GM12878 (cell line): ENCODE measurements at regions not wholly inside any gene's neighbourhood (a gene's known extent, or its start where the extent isn't known, plus 50 kb on each side); places are given as distances from the start of the nearest gene placed in this dataset.

Experiments used
- ATAC-seq: fragments of 200-7000 bp; cut with Tn5 transposase; 3 replicates; pipeline ENCODE4 v1.9.1; 2020; ENCODE audit warnings: mild to moderate bottlenecking, moderate library complexity
- BruUV-seq: library from RNA; stranded (reverse); fragments of 400-500 nt; replicated peaks from 2 replicates; lab custom pipeline; 2021; lab: Mats Ljungman, UMichigan
- CTCF ChIA-PET: fragments of 300-600 bp; sonication (Branson Sonifier 250); formaldehyde crosslinking; extraction: SDS; loops from one replicate; lab custom pipeline; 2021; ENCODE audit warnings: inconsistent platforms; lab: Yijun Ruan, JAX
- POLR2A ChIA-PET: fragments of 350-600 bp; formaldehyde crosslinking; extraction: SDS; loops from one replicate; lab custom pipeline; 2021; ENCODE audit warnings: inconsistent platforms; lab: Charles Lee
- RAD21 ChIA-PET: fragments of 300-600 bp; sonication (Branson Sonifier 250); formaldehyde crosslinking; loops from one replicate; lab custom pipeline; 2023; ENCODE audit warnings: antibody characterized with exemption; ENCODE audit not compliant: unreplicated experiment; lab: Charles Lee
- SMC1A ChIA-PET: fragments of 300-600 bp; sonication (Branson Sonifier 250); formaldehyde crosslinking; loops from one replicate; lab custom pipeline; 2023; ENCODE audit not compliant: unreplicated experiment, uncharacterized antibody; lab: Charles Lee
- DNase-seq: peaks from one replicate; pipeline ENCODE4 v3.0.0-alpha.2; 2011; ENCODE audit warnings: low read depth, low spot score
- FAIRE-seq: peaks from 3 replicates; lab custom pipeline; 2011; peaks lifted over from hg19 to GRCh38; lab: Jason Lieb, UNC
- H2AFZ ChIP-seq: 2 replicates; pipeline ENCODE4 v1.6.0; 2011; ENCODE audit warnings: low read depth, low read length, control low read depth; ENCODE audit not compliant: control insufficient read depth
- H3K27ac ChIP-seq: 2 replicates; pipeline ENCODE4 v1.5.1; 2011; ENCODE audit warnings: control low read depth; ENCODE audit not compliant: control insufficient read depth, insufficient read depth
- H3K27me3 ChIP-seq, 2 experiments: replicated peaks in 1 of 2; 2 replicates each; pipeline versions ENCODE4 v1.6.0 to v1.6.1; 2011; ENCODE audit warnings: low read length in 1 of 2; ENCODE audit not compliant: control insufficient read depth in 2 of 2, insufficient read depth in 2 of 2
- H3K36me3 ChIP-seq, 2 experiments: 2 replicates each; pipeline ENCODE4 v1.5.1; 2011; ENCODE audit warnings: low read length in 1 of 2; ENCODE audit not compliant: control insufficient read depth in 2 of 2, insufficient read depth in 2 of 2
- H3K4me1 ChIP-seq: 2 replicates; pipeline ENCODE4 v1.6.1; 2011; ENCODE audit warnings: mild to moderate bottlenecking, low read length, moderate library complexity, mixed read lengths; ENCODE audit not compliant: control insufficient read depth, insufficient read depth
- H3K4me2 ChIP-seq: 2 replicates; pipeline ENCODE4 v1.6.0; 2011; ENCODE audit warnings: control low read depth; ENCODE audit not compliant: control insufficient read depth, insufficient read depth
- H3K4me3 ChIP-seq: fragments of 200-600 bp; sonication (generic); 2 replicates; pipeline ENCODE4 v1.5.1; 2016
- H3K79me2 ChIP-seq: 2 replicates; pipeline ENCODE4 v1.6.0; 2011; ENCODE audit warnings: low read length; ENCODE audit not compliant: control insufficient read depth, insufficient read depth
- H3K9ac ChIP-seq: 2 replicates; pipeline ENCODE4 v1.8.0; 2011; ENCODE audit warnings: low read length, control low read depth, mixed read lengths; ENCODE audit not compliant: control insufficient read depth, insufficient read depth
- H3K9me3 ChIP-seq: replicated peaks from 3 replicates; pipeline ENCODE4 v1.5.1; 2011; ENCODE audit warnings: mild to moderate bottlenecking, low read length; ENCODE audit not compliant: control insufficient read depth, insufficient read depth
- H4K20me1 ChIP-seq: 2 replicates; pipeline ENCODE4 v1.6.0; 2011; ENCODE audit not compliant: control insufficient read depth, insufficient read depth
- ASH2L ChIP-seq: fragments of 300-600, 200-600 bp; sonication (generic); IDR thresholded peaks from 2 replicates; pipeline ENCODE4 v1.6.1; 2017; ENCODE audit warnings: low read depth, mild to moderate bottlenecking, borderline replicate concordance
- ATF2 ChIP-seq: IDR thresholded peaks from 2 replicates; pipeline ENCODE4 v1.6.1; 2012; ENCODE audit warnings: low read length, inconsistent platforms
- BACH1 ChIP-seq: fragments of 450-650 bp; IDR thresholded peaks from 2 replicates; pipeline ENCODE4 v1.6.1; 2017; ENCODE audit warnings: mild to moderate bottlenecking, borderline replicate concordance
- BRCA1 ChIP-seq: IDR thresholded peaks from 2 replicates; pipeline ENCODE4 v1.6.1; 2011; ENCODE audit warnings: low read depth, low read length, improper control_type of control experiment
- CEBPZ ChIP-seq: fragments of 150-350 bp; IDR thresholded peaks from 2 replicates; pipeline ENCODE4 v1.6.1; 2016; ENCODE audit warnings: low read depth, low read length
- E4F1 ChIP-seq: fragments of 450-650 bp; IDR thresholded peaks from 2 replicates; pipeline ENCODE4 v1.6.1; 2018; ENCODE audit warnings: borderline replicate concordance, mild to moderate bottlenecking; ENCODE audit not compliant: partially characterized antibody
- KLF5 ChIP-seq: fragments of 450-650 bp; IDR thresholded peaks from 2 replicates; pipeline ENCODE4 v1.6.1; 2014; ENCODE audit warnings: mild to moderate bottlenecking; ENCODE audit not compliant: partially characterized antibody
- MLLT1 ChIP-seq: fragments of 450-650 bp; IDR thresholded peaks from 2 replicates; pipeline ENCODE4 v1.6.1; 2016; ENCODE audit warnings: mild to moderate bottlenecking
- PKNOX1 ChIP-seq: fragments of 450-650 bp; IDR thresholded peaks from 2 replicates; pipeline ENCODE4 v1.6.1; 2016; ENCODE audit warnings: mild to moderate bottlenecking
- POU2F2 ChIP-seq: IDR thresholded peaks from 3 replicates; pipeline ENCODE4 v1.6.1; 2011; ENCODE audit warnings: low read depth, mild to moderate bottlenecking, low read length, borderline replicate concordance
- RB1 ChIP-seq: fragments of 450-650 bp; formaldehyde crosslinking; IDR thresholded peaks from 2 replicates; pipeline ENCODE4 v1.6.1; 2017; ENCODE audit warnings: mild to moderate bottlenecking, borderline replicate concordance
- STAT1 ChIP-seq: fragments of 450-650 bp; conservative IDR thresholded peaks from 2 replicates; pipeline ENCODE4 v1.6.1; 2014; ENCODE audit warnings: antibody characterized with exemption, mild to moderate bottlenecking
- STAT3 ChIP-seq: IDR thresholded peaks from 2 replicates; pipeline ENCODE4 v1.6.1; 2011; ENCODE audit warnings: low read depth, low read length, improper control_type of control experiment
- TCF3 ChIP-seq: IDR thresholded peaks from 2 replicates; pipeline ENCODE4 v1.6.1; 2012; ENCODE audit warnings: low read depth, mild to moderate bottlenecking, low read length, borderline replicate concordance; ENCODE audit not compliant: insufficient read depth
- ZNF24 ChIP-seq: fragments of 450-650 bp; IDR thresholded peaks from 2 replicates; pipeline ENCODE4 v1.6.1; 2017; ENCODE audit warnings: antibody characterized with exemption, mild to moderate bottlenecking
- WGBS: methylation state at CpG from one replicate; pipeline ENCODE4 v1.1.6; 2016; ENCODE audit warnings: low lambda C conversion rate; ENCODE audit not compliant: insufficient replicate concordance, insufficient coverage; ENCODE audit errors: missing lambda C conversion rate; 5-methylcytosine and 5-hydroxymethylcytosine counted together
- in situ Hi-C: fragments of 300-500 bp; cut with MboI; formaldehyde crosslinking; loops from 9 replicates; pipeline ENCODE4 v1.14.3; 2018; ENCODE audit warnings: mixed read lengths
- intact Hi-C: fragments of 100-400 bp; cut with micrococcal nuclease; formaldehyde crosslinking; loops from one replicate; pipeline ENCODE4 v1.14.2; 2022; ENCODE audit not compliant: unreplicated experiment

GRCh38 chr5:4580772-4581171 lies 559.4 kb upstream of the ADAMTS16 start:
- H3K4me1 ChIP-seq, result no peaks in the 10 kb centered on the region
- no peaks in the 10 kb centered on the region for H3K36me3 ChIP-seq
- no peak for DNase-seq
- TF ChIP-seq E4F1 (no peak), MLLT1 (no peak), ATF2 (no peak), CEBPZ (no peak), STAT3 (no peak), STAT1 (no peak), ASH2L (no peak), PKNOX1 (no peak), RB1 (no peak), ZNF24 (no peak), KLF5 (no peak), BACH1 (no peak), POU2F2 (no peak), TCF3 (no peak), BRCA1 (no peak)
- TF ChIP-seq, all 136 proteins: peak for 0
- BruUV-seq, result no TSS peak
- no peak overlapping the region for H2AFZ ChIP-seq
- intact Hi-C loops, result no loop called here
- no peaks in the 10 kb centered on the region; the same call in 2 of the 3 replicates for H3K9me3 ChIP-seq
- no peak overlapping the region for H3K9ac ChIP-seq
- POLR2A ChIA-PET, result no interaction called here
- H4K20me1 ChIP-seq, result no peaks in the 10 kb centered on the region
- H3K27ac ChIP-seq, result no peak overlapping the region
- H3K79me2 ChIP-seq, result no peaks in the 10 kb centered on the region
- no peak overlapping the region for H3K4me3 ChIP-seq
- 64% methylated on average over 19 of the region's 19 CpGs for WGBS
- no peaks in the 10 kb centered on the region for H3K27me3 ChIP-seq
- SMC1A ChIA-PET, result no interaction called here
- RAD21 ChIA-PET, result no interaction called here
- ATAC-seq, result no peak
- in situ Hi-C loops, result no loop called here
- H3K4me2 ChIP-seq, result no peak overlapping the region
- CTCF ChIA-PET, result no interaction called here
- FAIRE-seq, result no peak
